ENCODE measurements at regions not wholly inside any gene's neighbourhood (a gene's known extent, or its start where the extent isn't known, plus 50 kb on each side); places are given as distances from the start of the nearest gene placed in this dataset.
"Not testable (repeated sequence)": the region's sequence is repeated elsewhere in the genome, so short reads cannot be mapped to it uniquely, and the experiment has no call there.

GRCh38 chr13:40054422-40054821, 399.0 kb downstream of the COG6 start:
- not testable (repeated sequence) for DNase-seq

GRCh38 chr13:40056898-40057619, 401.6 kb downstream of the COG6 start:
- no peak for DNase-seq

- no peak for DNase-seq
Measured at GRCh38 chr13:40058757-40059236, 403.3 kb downstream of the COG6 start.

- no peak for DNase-seq
Measured at GRCh38 chr13:40059540-40060232, 404.2 kb downstream of the COG6 start.

- DNase-seq = no peak
Measured at GRCh38 chr13:40060296-40061007, 405.0 kb downstream of the COG6 start.

- DNase-seq = no peak
Measured at GRCh38 chr13:40061466-40062450, 406.3 kb downstream of the COG6 start.

- no peak for DNase-seq
Measured at GRCh38 chr13:40063278-40063698, 407.8 kb downstream of the COG6 start.

- DNase-seq = no peak
Measured at GRCh38 chr13:40063703-40064102, 408.2 kb downstream of the COG6 start.

GRCh38 chr13:40064154-40065097, 409.0 kb downstream of the COG6 start:
- DNase-seq = no peak

GRCh38 chr13:40069173-40070044, 413.9 kb downstream of the COG6 start:
- peak; percentile 62 for DNase-seq

GRCh38 chr13:40070357-40070756, 414.9 kb downstream of the COG6 start:
- no peak for DNase-seq

GRCh38 chr13:40072663-40073120, 417.2 kb downstream of the COG6 start:
- DNase-seq = no peak

GRCh38 chr13:40074338-40074737, 418.9 kb downstream of the COG6 start:
- no peak for DNase-seq

GRCh38 chr13:40075281-40075680, 419.8 kb downstream of the COG6 start:
- DNase-seq = no peak

GRCh38 chr13:40076765-40077362, 421.4 kb downstream of the COG6 start:
- no peak for DNase-seq

GRCh38 chr13:40077396-40078027, 422.1 kb downstream of the COG6 start:
- no peak for DNase-seq

- DNase-seq = no peak
Measured at GRCh38 chr13:40079721-40080120, 424.3 kb downstream of the COG6 start.

- no peak for DNase-seq
Measured at GRCh38 chr13:40080676-40081075, 425.2 kb downstream of the COG6 start.

GRCh38 chr13:40082639-40083038, 427.2 kb downstream of the COG6 start:
- no peak for DNase-seq
